ENCODE measurements at regions not wholly inside any gene's neighbourhood (a gene's known extent, or its start where the extent isn't known, plus 50 kb on each side); places are given as distances from the start of the nearest gene placed in this dataset.
"Not testable (repeated sequence)": the region's sequence is repeated elsewhere in the genome, so short reads cannot be mapped to it uniquely, and the experiment has no call there.

DNA sequence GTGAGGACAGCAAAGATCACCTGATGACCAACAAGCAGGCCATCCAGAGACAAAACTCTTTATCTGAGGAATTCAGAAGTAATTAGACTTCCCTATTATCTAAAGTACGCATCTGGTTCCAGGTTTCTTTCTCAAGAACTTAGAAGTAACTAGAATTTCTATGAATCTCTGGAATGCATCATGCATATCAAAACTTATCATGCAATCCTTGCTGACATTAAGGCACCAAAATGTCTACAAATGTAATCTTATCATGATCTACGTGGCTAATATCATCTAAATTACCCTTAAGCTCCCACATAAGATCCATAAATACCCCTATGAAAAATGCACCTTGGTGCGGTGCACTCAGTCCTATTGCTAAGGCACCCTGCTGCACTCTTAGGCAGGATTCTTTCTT lies 488.1 kb upstream of the TLE4 start:
- H3K4me3 ChIP-seq (ENCODE audit: low read depth, low read length): no peak overlapping the region
- TF ChIP-seq, protein P1, sequence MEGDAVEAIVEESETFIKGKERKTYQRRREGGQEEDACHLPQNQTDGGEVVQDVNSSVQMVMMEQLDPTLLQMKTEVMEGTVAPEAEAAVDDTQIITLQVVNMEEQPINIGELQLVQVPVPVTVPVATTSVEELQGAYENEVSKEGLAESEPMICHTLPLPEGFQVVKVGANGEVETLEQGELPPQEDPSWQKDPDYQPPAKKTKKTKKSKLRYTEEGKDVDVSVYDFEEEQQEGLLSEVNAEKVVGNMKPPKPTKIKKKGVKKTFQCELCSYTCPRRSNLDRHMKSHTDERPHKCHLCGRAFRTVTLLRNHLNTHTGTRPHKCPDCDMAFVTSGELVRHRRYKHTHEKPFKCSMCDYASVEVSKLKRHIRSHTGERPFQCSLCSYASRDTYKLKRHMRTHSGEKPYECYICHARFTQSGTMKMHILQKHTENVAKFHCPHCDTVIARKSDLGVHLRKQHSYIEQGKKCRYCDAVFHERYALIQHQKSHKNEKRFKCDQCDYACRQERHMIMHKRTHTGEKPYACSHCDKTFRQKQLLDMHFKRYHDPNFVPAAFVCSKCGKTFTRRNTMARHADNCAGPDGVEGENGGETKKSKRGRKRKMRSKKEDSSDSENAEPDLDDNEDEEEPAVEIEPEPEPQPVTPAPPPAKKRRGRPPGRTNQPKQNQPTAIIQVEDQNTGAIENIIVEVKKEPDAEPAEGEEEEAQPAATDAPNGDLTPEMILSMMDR (conservative IDR thresholded peaks at IDR 0.05; ENCODE audit: low read depth, low read length): no peak
- DNase-seq (ENCODE audit: low read depth): no peak

DNA sequence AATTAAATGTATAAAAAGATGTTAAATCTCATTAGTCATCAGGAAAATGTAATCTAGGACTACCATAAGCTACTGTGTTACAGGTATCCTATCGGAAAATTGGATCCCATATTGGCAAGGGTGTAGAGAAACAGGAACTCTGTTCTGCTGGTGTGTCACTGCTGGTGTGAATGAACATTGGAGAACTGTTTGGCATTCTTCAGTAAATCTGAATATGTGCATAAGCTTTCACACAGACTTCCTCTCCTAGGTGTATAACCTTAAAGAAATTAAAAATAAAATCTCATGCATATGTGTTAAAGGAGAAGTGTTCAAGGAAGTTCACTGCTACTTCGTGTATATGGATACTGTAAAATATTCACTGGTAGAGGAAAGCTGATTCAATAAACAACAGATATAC lies 484.6 kb upstream of the TLE4 start:
- TF ChIP-seq, protein P1 (conservative IDR thresholded peaks at IDR 0.05; ENCODE audit: low read depth, low read length): no peak
- DNase-seq (ENCODE audit: low read depth): no peak
- no peak overlapping the region for H3K4me3 ChIP-seq (ENCODE audit: low read depth, low read length)

DNA sequence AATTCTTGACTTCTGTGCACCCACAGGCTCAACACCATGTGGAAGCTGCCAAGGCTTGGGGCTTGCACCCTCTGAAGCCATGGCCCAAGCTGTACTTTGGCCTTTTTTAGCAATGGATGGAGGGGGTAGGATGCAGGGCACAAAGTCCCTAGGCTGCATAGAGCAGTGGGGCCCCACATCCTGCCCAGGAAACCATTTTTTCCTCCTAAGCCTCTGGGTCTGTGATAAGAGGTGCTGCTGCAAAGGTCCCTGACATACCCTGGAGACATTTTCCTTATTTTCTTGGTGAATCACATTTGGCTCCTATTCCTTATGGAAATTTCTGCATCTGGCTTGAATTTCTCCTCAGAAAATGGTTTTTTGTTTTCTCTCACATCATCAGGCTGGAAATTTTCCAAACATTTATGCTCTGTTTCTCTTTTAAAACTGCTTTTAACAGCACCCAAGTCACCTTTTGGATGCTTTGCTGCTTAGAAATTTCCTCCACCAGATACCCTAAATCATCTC lies 482.7 kb upstream of the TLE4 start:
- TF ChIP-seq, protein P1 (conservative IDR thresholded peaks at IDR 0.05; ENCODE audit: low read depth, low read length): no peak
- H3K4me3 ChIP-seq (ENCODE audit: low read depth, low read length): no peak overlapping the region
- DNase-seq (ENCODE audit: low read depth): no peak

DNA sequence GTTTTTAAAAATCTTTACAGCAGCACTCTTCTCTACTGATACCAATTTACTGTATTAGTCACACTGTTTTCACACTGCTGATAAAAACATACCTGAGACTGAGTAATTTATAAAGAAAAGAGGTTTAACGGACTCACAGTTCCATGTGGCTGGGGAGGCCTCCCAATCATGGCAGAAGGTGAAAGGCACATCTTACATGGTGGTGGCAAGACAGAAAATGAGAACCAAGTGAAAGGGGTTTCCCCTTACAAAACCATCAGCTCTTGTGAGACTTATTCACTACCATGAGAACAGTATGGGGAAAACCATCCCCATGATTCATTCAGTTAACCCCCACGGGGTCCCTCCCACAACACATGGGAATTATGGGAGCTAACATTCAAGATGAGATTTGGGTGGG lies 481.9 kb upstream of the TLE4 start:
- not testable (repeated sequence) for DNase-seq (ENCODE audit: low read depth); H3K4me3 ChIP-seq (ENCODE audit: low read depth, low read length)

DNA sequence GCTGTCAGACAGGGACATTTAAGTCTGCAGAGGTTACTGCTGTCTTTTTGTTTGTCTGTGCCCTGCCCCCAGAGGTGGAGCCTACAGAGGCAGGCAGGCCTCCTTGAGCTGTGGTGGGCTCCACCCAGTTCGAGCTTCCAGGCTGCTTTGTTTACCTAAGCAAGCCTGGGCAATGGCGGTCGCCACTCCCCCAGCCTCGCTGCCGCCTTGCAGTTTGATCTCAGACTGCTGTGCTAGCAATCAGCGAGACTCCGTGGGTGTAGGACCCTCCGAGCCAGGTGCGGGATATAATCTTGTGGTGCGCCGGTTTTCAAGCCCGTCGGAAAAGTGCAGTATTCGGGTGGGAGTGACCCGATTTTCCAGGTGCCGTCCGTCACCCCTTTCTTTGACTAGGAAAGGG lies 468.5 kb upstream of the TLE4 start:
- not testable (repeated sequence) for DNase-seq (ENCODE audit: low read depth); H3K4me3 ChIP-seq (ENCODE audit: low read depth, low read length)

DNA sequence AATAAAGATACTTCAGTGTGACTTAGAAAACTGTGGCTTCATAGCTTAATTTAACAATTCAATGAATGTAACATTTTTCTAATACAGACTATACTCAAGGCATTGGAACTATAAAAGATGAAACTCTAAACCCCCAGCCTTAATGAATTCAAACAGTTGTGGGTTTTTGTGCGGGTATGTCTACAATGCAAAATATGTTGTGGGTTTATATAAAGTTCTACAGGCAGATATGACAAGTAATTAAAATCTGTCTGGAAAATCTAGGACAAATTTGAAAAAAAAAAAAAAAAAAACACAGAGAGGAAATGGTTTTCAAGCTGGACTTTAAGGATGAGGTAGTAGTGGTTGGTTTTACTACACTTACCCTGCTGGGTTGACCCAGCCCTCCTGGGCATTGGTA lies 467.5 kb upstream of the TLE4 start:
- TF ChIP-seq, protein P1 (conservative IDR thresholded peaks at IDR 0.05; ENCODE audit: low read depth, low read length): no peak
- no peak for DNase-seq (ENCODE audit: low read depth)
- no peak overlapping the region for H3K4me3 ChIP-seq (ENCODE audit: low read depth, low read length)

DNA sequence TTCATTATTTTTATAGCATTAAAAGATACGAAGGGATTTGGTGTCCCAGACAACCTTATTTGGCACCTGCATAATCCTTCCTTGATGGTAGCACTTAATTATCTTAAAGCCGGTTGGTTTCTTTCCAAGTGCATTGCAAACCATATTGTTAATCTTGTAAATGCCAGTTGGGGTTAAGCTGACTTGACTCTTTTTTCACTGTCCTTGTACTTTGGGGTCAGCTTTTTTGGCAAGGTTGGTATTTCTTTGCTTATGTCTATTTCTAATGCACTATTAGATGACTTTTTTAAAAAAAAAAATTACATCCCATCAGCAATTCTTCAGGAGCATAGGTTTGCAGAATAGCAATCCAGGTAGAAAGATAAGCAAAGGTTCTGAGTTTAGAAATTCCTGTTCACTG lies 466.8 kb upstream of the TLE4 start:
- TF ChIP-seq, protein P1 (conservative IDR thresholded peaks at IDR 0.05; ENCODE audit: low read depth, low read length): no peak
- H3K4me3 ChIP-seq (ENCODE audit: low read depth, low read length): no peak overlapping the region
- no peak for DNase-seq (ENCODE audit: low read depth)

DNA sequence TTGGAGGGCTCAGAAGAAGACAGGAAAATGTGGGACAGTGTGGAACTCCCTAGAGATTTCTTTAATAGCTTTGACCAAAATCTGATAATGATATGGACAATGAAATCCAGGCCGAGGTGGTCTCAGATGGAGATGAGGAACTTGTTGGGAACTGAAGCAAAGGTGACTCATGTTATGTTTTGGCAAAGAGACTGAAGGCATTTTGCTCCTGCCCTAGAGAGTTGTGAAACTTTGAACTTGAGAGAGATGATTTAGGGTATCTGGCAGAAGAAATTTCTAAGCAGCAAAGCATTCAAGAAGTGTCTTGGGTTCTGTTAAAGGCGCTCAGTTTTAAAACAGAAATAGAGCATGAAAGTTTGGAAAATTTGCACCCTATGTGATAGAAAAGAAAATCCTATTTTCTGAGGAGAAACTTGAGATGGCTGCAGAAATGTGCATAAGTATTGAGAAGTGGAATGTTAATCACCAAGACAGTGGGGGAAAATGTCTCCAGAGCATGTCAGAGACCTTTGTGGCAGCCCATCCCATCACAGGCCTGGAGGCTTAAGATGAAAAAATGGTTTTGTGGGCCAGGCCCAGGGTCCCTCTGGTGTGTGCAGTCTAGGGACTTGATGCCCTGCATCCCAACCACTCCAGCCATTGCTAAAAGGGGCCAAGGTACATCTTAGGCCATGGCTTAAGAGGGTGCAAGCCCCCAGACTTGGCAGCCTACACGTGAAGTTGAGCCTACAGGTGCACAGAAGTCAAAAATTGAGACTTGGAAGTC lies 463.7 kb upstream of the TLE4 start:
- DNase-seq (ENCODE audit: low read depth): no peak
- TF ChIP-seq, protein P1 (conservative IDR thresholded peaks at IDR 0.05; ENCODE audit: low read depth, low read length): no peak
- H3K4me3 ChIP-seq (ENCODE audit: low read depth, low read length): no peak overlapping the region
